ENCODE measurements at regions not wholly inside any gene's neighbourhood (a gene's known extent, or its start where the extent isn't known, plus 50 kb on each side); places are given as distances from the start of the nearest gene placed in this dataset.
"Not testable (repeated sequence)": the region's sequence is repeated elsewhere in the genome, so short reads cannot be mapped to it uniquely, and the experiment has no call there.

- no peak overlapping the region for H3K27ac ChIP-seq (ENCODE audit: low read length)
- no peaks in the 10 kb centered on the region for H3K27me3 ChIP-seq (ENCODE audit: control insufficient read depth, insufficient read depth, low read length)
- H3K9me3 ChIP-seq (ENCODE audit: control insufficient read depth, insufficient read depth, low read length), result no peaks in the 10 kb centered on the region
- H3K36me3 ChIP-seq (ENCODE audit: control insufficient read depth, insufficient read depth, low read length), result no peaks in the 10 kb centered on the region
- no peak for DNase-seq (ENCODE audit: low read depth, low spot score)
- H3K4me3 ChIP-seq (ENCODE audit: low read length), result no peak overlapping the region
- WGBS (ENCODE audit: insufficient coverage, insufficient read length), result no CpG with 5 or more reads among the region's 8 CpGs
- peaks cover 2% of the 10 kb centered on the region; the same call in 1 of the 2 replicates for H3K4me1 ChIP-seq (ENCODE audit: control insufficient read depth, insufficient read depth, low read length)
Observed at GRCh38 chr13:110818747-110819146, 96.1 kb downstream of the ANKRD10 start.

GRCh38 chr13:110819203-110820014 lies 95.5 kb downstream of the ANKRD10 start:
- no peak overlapping the region for H3K4me3 ChIP-seq (ENCODE audit: low read length)
- peaks cover 2% of the 10 kb centered on the region; the same call in 1 of the 2 replicates for H3K4me1 ChIP-seq (ENCODE audit: control insufficient read depth, insufficient read depth, low read length)
- H3K27ac ChIP-seq (ENCODE audit: low read length), result no peak overlapping the region
- H3K9me3 ChIP-seq (ENCODE audit: control insufficient read depth, insufficient read depth, low read length), result no peaks in the 10 kb centered on the region
- no CpG with 5 or more reads among the region's 17 CpGs for WGBS (ENCODE audit: insufficient coverage, insufficient read length)
- no peaks in the 10 kb centered on the region for H3K27me3 ChIP-seq (ENCODE audit: control insufficient read depth, insufficient read depth, low read length)
- peak; percentile 79 for DNase-seq (ENCODE audit: low read depth, low spot score)
- H3K36me3 ChIP-seq (ENCODE audit: control insufficient read depth, insufficient read depth, low read length), result no peaks in the 10 kb centered on the region

GRCh38 chr13:110820322-110820721 lies 94.5 kb downstream of the ANKRD10 start:
- Histone ChIP-seq H3K4me3 (ENCODE audit: low read length) (no peak overlapping the region), H3K9me3 (ENCODE audit: control insufficient read depth, insufficient read depth, low read length) (no peaks in the 10 kb centered on the region), H3K27ac (ENCODE audit: low read length) (no peak overlapping the region), H3K27me3 (ENCODE audit: control insufficient read depth, insufficient read depth, low read length) (no peaks in the 10 kb centered on the region), H3K4me1 (ENCODE audit: control insufficient read depth, insufficient read depth, low read length) (peaks cover 2% of the 10 kb centered on the region; the same call in 1 of the 2 replicates), H3K36me3 (ENCODE audit: control insufficient read depth, insufficient read depth, low read length) (no peaks in the 10 kb centered on the region)
- no peak for DNase-seq (ENCODE audit: low read depth, low spot score)
- 100% methylated on average over 1 of the region's 9 CpGs for WGBS (ENCODE audit: insufficient coverage, insufficient read length)

GRCh38 chr13:110821837-110822668 lies 92.8 kb downstream of the ANKRD10 start:
- not testable (repeated sequence) for H3K4me3 ChIP-seq (ENCODE audit: low read length); H3K4me1 ChIP-seq (ENCODE audit: control insufficient read depth, insufficient read depth, low read length); H3K9me3 ChIP-seq (ENCODE audit: control insufficient read depth, insufficient read depth, low read length); DNase-seq (ENCODE audit: low read depth, low spot score); H3K27ac ChIP-seq (ENCODE audit: low read length); H3K36me3 ChIP-seq (ENCODE audit: control insufficient read depth, insufficient read depth, low read length); H3K27me3 ChIP-seq (ENCODE audit: control insufficient read depth, insufficient read depth, low read length)
- WGBS (ENCODE audit: insufficient coverage, insufficient read length), result no CpG with 5 or more reads among the region's 25 CpGs

- no CpG with 5 or more reads among the region's 10 CpGs for WGBS (ENCODE audit: insufficient coverage, insufficient read length)
- no peak overlapping the region for H3K27ac ChIP-seq (ENCODE audit: low read length)
- no peaks in the 10 kb centered on the region for H3K27me3 ChIP-seq (ENCODE audit: control insufficient read depth, insufficient read depth, low read length)
- no peak overlapping the region for H3K4me3 ChIP-seq (ENCODE audit: low read length)
- no peaks in the 10 kb centered on the region for H3K9me3 ChIP-seq (ENCODE audit: control insufficient read depth, insufficient read depth, low read length)
- H3K36me3 ChIP-seq (ENCODE audit: control insufficient read depth, insufficient read depth, low read length), result no peaks in the 10 kb centered on the region
- no peak for DNase-seq (ENCODE audit: low read depth, low spot score)
- peaks cover 2% of the 10 kb centered on the region; the same call in 1 of the 2 replicates for H3K4me1 ChIP-seq (ENCODE audit: control insufficient read depth, insufficient read depth, low read length)
Observed at GRCh38 chr13:110822669-110822945, 92.3 kb downstream of the ANKRD10 start.

GRCh38 chr13:110824702-110825300 lies 90.1 kb downstream of the ANKRD10 start:
- Histone ChIP-seq H3K27ac (ENCODE audit: low read length) (no peak overlapping the region), H3K9me3 (ENCODE audit: control insufficient read depth, insufficient read depth, low read length) (no peaks in the 10 kb centered on the region), H3K4me3 (ENCODE audit: low read length) (no peak overlapping the region), H3K4me1 (ENCODE audit: control insufficient read depth, insufficient read depth, low read length) (no peaks in the 10 kb centered on the region), H3K27me3 (ENCODE audit: control insufficient read depth, insufficient read depth, low read length) (no peaks in the 10 kb centered on the region), H3K36me3 (ENCODE audit: control insufficient read depth, insufficient read depth, low read length) (no peaks in the 10 kb centered on the region)
- no CpG with 5 or more reads among the region's 13 CpGs for WGBS (ENCODE audit: insufficient coverage, insufficient read length)
- no peak for DNase-seq (ENCODE audit: low read depth, low spot score)

GRCh38 chr13:110825516-110825915 lies 89.4 kb downstream of the ANKRD10 start:
- H3K9me3 ChIP-seq (ENCODE audit: control insufficient read depth, insufficient read depth, low read length), result no peaks in the 10 kb centered on the region
- no peaks in the 10 kb centered on the region; the same call in 1 of the 2 replicates for H3K4me1 ChIP-seq (ENCODE audit: control insufficient read depth, insufficient read depth, low read length)
- DNase-seq (ENCODE audit: low read depth, low spot score), result no peak
- no CpG with 5 or more reads among the region's 13 CpGs for WGBS (ENCODE audit: insufficient coverage, insufficient read length)
- no peaks in the 10 kb centered on the region for H3K27me3 ChIP-seq (ENCODE audit: control insufficient read depth, insufficient read depth, low read length)
- H3K27ac ChIP-seq (ENCODE audit: low read length), result no peak overlapping the region
- no peaks in the 10 kb centered on the region for H3K36me3 ChIP-seq (ENCODE audit: control insufficient read depth, insufficient read depth, low read length)
- H3K4me3 ChIP-seq (ENCODE audit: low read length), result no peak overlapping the region

- H3K4me1 ChIP-seq (ENCODE audit: control insufficient read depth, insufficient read depth, low read length), result no peaks in the 10 kb centered on the region; the same call in 1 of the 2 replicates
- H3K4me3 ChIP-seq (ENCODE audit: low read length), result no peak overlapping the region
- no peaks in the 10 kb centered on the region for H3K27me3 ChIP-seq (ENCODE audit: control insufficient read depth, insufficient read depth, low read length)
- no peak overlapping the region for H3K27ac ChIP-seq (ENCODE audit: low read length)
- no peaks in the 10 kb centered on the region for H3K36me3 ChIP-seq (ENCODE audit: control insufficient read depth, insufficient read depth, low read length)
- H3K9me3 ChIP-seq (ENCODE audit: control insufficient read depth, insufficient read depth, low read length), result no peaks in the 10 kb centered on the region
- DNase-seq (ENCODE audit: low read depth, low spot score), result no peak
- WGBS (ENCODE audit: insufficient coverage, insufficient read length), result no CpG with 5 or more reads among the region's 5 CpGs
Observed at GRCh38 chr13:110826101-110826500, 88.8 kb downstream of the ANKRD10 start.

GRCh38 chr13:110826861-110827672 lies 87.8 kb downstream of the ANKRD10 start:
- no peaks in the 10 kb centered on the region for H3K27me3 ChIP-seq (ENCODE audit: control insufficient read depth, insufficient read depth, low read length)
- no peak for DNase-seq (ENCODE audit: low read depth, low spot score)
- no CpG with 5 or more reads among the region's 4 CpGs for WGBS (ENCODE audit: insufficient coverage, insufficient read length)
- H3K27ac ChIP-seq (ENCODE audit: low read length), result no peak overlapping the region
- H3K4me1 ChIP-seq (ENCODE audit: control insufficient read depth, insufficient read depth, low read length), result no peaks in the 10 kb centered on the region; the same call in 1 of the 2 replicates
- H3K36me3 ChIP-seq (ENCODE audit: control insufficient read depth, insufficient read depth, low read length), result no peaks in the 10 kb centered on the region
- no peak overlapping the region for H3K4me3 ChIP-seq (ENCODE audit: low read length)
- H3K9me3 ChIP-seq (ENCODE audit: control insufficient read depth, insufficient read depth, low read length), result no peaks in the 10 kb centered on the region

Measured in iPS DF 6.9 (cell line).